Astrocyte of the spinal cord (primary cell): ENCODE measurements at regions not wholly inside any gene's neighbourhood (a gene's known extent, or its start where the extent isn't known, plus 50 kb on each side); places are given as distances from the start of the nearest gene placed in this dataset.

ENCODE experiments used
- DNase-seq: peaks from one replicate; pipeline ENCODE4 v3.0.0; 2011; ENCODE audit warnings: low read depth, low spot score
- H3K4me3 ChIP-seq: 2 replicates; pipeline ENCODE4 v1.5.1; 2011; ENCODE audit warnings: low read depth, mild to moderate bottlenecking, low read length, moderate library complexity
- in situ Hi-C: cut with HindIII; loops from 2 replicates; pipeline ENCODE4 v1.10.0; 2017; ENCODE audit warnings: low sequenced_read_pairs
- TF ChIP-seq, protein P1 (sequence below): IDR thresholded peaks from 2 replicates; pipeline ENCODE4 v1.5.1; 2012; ENCODE audit warnings: low read depth, mild to moderate bottlenecking, low read length, inconsistent platforms

DNA sequence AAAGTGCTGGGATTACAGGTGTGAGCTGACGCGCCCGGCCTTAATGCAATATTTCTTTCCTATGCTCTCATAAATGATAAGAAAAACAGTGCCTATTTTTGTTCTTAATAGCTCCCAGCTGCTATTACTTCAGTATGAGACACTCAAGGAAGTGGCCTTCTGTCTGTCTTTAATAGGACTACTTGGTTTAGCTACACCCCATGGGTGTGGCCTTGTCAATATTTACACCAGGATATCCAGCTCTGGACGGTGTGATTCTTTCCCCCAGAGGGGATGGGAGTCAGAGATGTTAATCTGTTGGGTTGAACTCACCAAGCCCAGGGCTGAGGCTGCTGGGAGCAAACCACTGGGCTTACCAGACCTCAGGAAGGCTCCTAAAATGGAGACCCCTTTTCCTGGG, 134.2 kb downstream of the CEP57L1 start:
- in situ Hi-C loops, result no loop called here

GRCh38 chr6:109227646-109228045, 132.3 kb downstream of the CEP57L1 start:
- DNase-seq, result no peak
- TF ChIP-seq, protein P1, sequence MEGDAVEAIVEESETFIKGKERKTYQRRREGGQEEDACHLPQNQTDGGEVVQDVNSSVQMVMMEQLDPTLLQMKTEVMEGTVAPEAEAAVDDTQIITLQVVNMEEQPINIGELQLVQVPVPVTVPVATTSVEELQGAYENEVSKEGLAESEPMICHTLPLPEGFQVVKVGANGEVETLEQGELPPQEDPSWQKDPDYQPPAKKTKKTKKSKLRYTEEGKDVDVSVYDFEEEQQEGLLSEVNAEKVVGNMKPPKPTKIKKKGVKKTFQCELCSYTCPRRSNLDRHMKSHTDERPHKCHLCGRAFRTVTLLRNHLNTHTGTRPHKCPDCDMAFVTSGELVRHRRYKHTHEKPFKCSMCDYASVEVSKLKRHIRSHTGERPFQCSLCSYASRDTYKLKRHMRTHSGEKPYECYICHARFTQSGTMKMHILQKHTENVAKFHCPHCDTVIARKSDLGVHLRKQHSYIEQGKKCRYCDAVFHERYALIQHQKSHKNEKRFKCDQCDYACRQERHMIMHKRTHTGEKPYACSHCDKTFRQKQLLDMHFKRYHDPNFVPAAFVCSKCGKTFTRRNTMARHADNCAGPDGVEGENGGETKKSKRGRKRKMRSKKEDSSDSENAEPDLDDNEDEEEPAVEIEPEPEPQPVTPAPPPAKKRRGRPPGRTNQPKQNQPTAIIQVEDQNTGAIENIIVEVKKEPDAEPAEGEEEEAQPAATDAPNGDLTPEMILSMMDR, result no peak
- H3K4me3 ChIP-seq, result no peak overlapping the region
- in situ Hi-C loops, result no loop called here

More for the DNA sequence above, 134.2 kb downstream of the CEP57L1 start:
- DNase-seq, result no peak
- no peak overlapping the region for H3K4me3 ChIP-seq
- TF ChIP-seq, protein P1, result no peak

DNA sequence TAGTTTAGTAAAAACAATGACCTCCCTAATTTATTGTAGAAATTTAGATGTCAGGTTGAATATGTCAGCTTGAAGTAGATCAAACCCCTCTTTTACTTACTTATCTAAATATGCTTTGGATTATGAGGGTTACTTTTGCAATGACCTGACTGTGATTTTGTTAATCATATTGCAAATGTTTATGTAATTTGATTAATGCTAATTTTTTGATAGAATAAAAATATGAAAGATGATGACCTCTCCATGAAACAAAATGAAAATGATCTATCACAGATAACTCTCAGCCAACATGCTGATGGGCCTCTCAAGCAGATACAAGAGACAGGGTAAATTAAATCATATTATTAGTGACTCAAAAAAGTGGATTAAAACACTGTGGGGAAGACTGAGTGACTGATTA, 131.0 kb downstream of the CEP57L1 start:
- TF ChIP-seq, protein P1, result no peak
- H3K4me3 ChIP-seq, result no peak overlapping the region

DNA sequence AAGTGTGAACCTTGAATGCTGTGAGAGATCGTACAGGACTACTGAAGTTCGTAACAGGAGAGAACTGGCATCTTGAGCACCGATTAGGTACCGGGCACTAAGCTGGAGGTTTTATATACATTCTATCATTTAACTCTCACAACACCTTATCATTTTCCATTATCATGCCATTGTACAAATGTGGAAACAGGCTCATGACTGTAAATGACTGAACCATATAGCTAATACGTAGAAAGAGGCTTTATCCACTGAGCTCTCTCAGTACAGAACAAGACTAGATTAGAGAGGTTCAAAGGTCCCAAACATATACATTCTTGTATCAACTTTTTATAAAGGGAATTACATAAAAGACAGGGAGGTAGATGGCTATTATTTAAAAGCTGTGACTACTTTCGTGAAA, 130.6 kb downstream of the CEP57L1 start:
- TF ChIP-seq, protein P1, result no peak
- DNase-seq, result no peak
- in situ Hi-C loops, result no loop called here
- no peak overlapping the region for H3K4me3 ChIP-seq

More for the DNA sequence above, 131.0 kb downstream of the CEP57L1 start:
- in situ Hi-C loops, result no loop called here
- no peak for DNase-seq

- DNase-seq, result no peak
- in situ Hi-C loops, result no loop called here
- H3K4me3 ChIP-seq, result no peak overlapping the region
- TF ChIP-seq, protein P1, result no peak
These were observed 129.7 kb downstream of the CEP57L1 start for GRCh38 chr6:109224994-109225393.

DNA sequence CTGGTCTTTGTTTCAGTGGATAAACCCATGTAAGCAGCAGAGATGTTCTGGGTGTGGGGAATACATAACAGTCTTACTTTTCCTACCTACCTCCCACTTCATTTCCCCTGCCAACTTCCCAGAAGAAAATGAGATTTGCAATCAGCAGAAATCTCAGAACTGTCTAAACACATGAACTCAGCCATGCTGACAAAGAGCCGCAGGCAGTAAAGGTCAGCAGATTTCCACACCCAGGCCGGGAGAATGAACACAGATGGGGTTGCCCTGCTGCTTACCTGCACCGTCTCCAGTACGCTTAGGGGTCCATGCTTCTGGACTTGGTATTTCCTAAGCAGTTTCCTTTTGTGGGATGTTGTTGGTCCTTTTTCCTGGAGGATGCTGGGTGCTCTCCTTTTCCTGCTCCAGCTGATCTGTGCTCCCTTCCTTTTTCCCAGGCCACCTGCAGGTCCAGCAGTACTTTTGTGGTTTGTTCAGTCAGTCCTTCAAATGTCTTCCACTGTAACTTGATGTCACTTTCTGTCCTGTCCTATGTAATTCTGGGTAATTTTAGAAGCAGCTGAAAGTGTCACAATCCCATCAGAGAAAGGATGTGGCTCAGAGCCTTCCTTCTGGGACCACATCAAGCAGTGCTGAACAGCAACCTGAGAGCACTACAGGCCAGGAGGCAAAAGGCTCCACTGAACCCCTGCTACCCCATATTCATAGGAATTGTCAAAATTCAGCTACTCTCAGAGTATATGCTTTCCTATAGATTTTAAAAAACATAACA, 129.0 kb downstream of the CEP57L1 start:
- TF ChIP-seq, protein P1, result no peak
- no peak overlapping the region for H3K4me3 ChIP-seq
- in situ Hi-C loops, result no loop called here
- no peak for DNase-seq

DNA sequence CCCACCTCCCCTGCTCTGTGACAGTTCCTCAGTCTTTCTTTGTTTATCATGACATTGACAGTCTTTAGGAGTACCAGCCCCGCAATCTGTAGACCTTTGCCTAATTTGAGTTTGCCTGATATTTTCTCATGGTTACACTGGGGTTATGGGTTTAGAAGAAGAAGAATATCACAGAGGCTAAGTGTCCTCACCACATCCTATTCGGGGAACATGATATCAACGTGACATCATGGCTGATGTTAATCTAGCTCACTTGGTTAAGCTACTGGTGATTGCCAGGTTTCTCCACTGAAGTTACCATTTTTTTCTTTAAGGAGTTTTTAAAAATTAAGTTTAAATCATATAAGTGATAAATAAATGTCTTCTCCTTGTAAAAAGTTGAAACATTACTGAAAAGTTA, 127.5 kb downstream of the CEP57L1 start:
- no peak for DNase-seq
- in situ Hi-C loops, result no loop called here
- no peak overlapping the region for H3K4me3 ChIP-seq
- TF ChIP-seq, protein P1, result no peak
